ENCODE measurements at regions not wholly inside any gene's neighbourhood (a gene's known extent, or its start where the extent isn't known, plus 50 kb on each side); places are given as distances from the start of the nearest gene placed in this dataset.

DNA sequence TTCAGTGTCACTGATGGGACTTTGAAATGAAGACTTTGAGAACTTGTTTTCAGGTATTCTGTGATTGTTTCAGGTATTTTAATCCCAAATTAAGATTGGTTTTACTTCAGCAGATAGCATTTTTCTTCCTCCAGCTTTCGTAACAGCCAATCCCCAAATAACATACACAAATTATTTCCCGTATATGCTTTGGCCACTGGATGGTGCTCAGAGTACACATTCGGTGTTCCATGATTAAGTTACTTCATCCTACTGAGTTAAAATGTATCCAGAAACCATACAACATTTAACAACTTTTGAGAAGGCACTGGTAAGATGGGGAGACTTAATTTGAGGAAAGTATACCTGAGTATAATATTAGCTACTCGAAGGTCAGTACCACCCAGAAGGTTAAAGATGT is 233.4 kb upstream of the FAM47A start:
- TF ChIP-seq POLR2A (IDR thresholded peaks at IDR 0.05), result no peak
- TF ChIP-seq, protein P1, sequence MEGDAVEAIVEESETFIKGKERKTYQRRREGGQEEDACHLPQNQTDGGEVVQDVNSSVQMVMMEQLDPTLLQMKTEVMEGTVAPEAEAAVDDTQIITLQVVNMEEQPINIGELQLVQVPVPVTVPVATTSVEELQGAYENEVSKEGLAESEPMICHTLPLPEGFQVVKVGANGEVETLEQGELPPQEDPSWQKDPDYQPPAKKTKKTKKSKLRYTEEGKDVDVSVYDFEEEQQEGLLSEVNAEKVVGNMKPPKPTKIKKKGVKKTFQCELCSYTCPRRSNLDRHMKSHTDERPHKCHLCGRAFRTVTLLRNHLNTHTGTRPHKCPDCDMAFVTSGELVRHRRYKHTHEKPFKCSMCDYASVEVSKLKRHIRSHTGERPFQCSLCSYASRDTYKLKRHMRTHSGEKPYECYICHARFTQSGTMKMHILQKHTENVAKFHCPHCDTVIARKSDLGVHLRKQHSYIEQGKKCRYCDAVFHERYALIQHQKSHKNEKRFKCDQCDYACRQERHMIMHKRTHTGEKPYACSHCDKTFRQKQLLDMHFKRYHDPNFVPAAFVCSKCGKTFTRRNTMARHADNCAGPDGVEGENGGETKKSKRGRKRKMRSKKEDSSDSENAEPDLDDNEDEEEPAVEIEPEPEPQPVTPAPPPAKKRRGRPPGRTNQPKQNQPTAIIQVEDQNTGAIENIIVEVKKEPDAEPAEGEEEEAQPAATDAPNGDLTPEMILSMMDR (IDR thresholded peaks at IDR 0.05 in 4 of 5, conservative IDR thresholded peaks at IDR 0.05 in 1 of 5), result no peak

DNA sequence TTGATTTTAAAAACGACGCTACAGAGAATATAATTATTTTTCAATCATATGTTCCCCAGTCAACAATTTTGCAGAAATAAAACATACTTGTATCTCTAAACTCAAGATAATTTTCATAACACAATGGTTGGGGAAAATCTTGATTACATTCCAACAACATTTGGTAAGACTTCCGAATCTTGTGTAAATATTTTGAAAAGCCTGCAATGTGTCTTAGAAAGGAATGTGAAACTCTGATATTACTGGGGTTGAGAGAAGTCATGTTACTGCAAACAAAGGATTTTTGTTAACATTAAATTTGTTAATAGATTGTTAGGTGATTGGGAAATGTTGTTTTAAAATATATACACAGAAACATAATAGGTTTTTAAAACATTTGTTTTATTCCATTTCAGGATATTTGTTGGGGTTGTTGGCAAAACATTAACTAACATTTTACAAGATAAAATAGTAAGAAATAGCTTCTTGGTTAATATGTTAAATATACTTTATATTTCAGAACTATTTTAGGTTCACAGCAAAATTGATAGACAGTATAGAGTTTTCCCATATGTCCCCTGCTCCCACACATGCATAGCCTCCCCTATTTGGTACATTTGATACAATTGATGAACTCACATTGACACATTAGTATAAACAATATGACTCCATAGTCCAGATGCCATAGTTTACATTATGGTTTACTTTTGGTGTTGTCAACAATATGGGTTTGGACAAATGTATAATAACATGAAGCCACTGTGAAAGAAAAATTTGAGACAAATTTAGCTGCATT is 218.6 kb upstream of the FAM47A start:
- ATAC-seq (no peak), DNase-seq (no peak)
- Histone ChIP-seq H3K27me3 (no peaks in the 10 kb centered on the region), H3K36me3 (no peaks in the 10 kb centered on the region), H3K4me3 (no peak overlapping the region), H3K9me3 (no peaks in the 10 kb centered on the region), H3K27ac (no peak overlapping the region), H3K4me1 (no peaks in the 10 kb centered on the region)
- TF ChIP-seq, protein P1 (IDR thresholded peaks at IDR 0.05 in 4 of 5, conservative IDR thresholded peaks at IDR 0.05 in 1 of 5), result no peak
- TF ChIP-seq POLR2A (IDR thresholded peaks at IDR 0.05), result no peak
- in situ Hi-C loops (cut with MboI; ENCODE audit: low sequenced_read_pairs in 4 of 4) (no loop called here), intact Hi-C loops (cut with DNase I; ENCODE audit: low total_unique reads) (no loop called here)

More for the DNA sequence above, 233.4 kb upstream of the FAM47A start:
- Histone ChIP-seq H3K27ac (no peak overlapping the region), H3K9me3 (no peaks in the 10 kb centered on the region), H3K27me3 (no peaks in the 10 kb centered on the region), H3K36me3 (no peaks in the 10 kb centered on the region), H3K4me3 (no peak overlapping the region), H3K4me1 (no peaks in the 10 kb centered on the region)
- intact Hi-C loops (cut with DNase I; ENCODE audit: low total_unique reads) (no loop called here), in situ Hi-C loops (cut with MboI; ENCODE audit: low sequenced_read_pairs in 4 of 4) (no loop called here)
- DNase-seq (no peak), ATAC-seq (no peak)

DNA sequence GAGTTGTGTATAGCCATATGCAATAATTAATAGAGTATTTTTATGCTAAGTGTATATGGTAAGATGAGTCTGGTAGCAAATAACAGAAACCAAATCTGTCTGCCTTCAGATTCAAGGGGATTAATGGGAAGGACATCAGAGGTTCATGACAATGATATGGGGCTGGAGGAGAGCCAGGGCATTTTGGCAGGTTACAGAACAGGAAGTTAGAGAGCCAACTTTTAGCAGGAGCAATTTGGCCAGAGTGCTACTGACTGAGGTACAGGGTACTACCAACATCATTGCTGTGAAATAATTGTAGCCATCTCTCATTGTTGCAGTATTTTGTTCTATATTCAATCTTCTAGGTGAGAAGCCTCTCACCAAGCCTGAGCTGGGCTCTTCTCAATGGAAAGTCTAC is 210.9 kb upstream of the FAM47A start:
- H3K27ac ChIP-seq, result no peak overlapping the region
- intact Hi-C loops (cut with DNase I; ENCODE audit: low total_unique reads) (no loop called here), in situ Hi-C loops (cut with MboI; ENCODE audit: low sequenced_read_pairs in 4 of 4) (no loop called here)
- H3K27me3 ChIP-seq, result no peaks in the 10 kb centered on the region
- H3K4me1 ChIP-seq, result no peaks in the 10 kb centered on the region
- ATAC-seq (no peak), DNase-seq (no peak)
- H3K9me3 ChIP-seq, result no peaks in the 10 kb centered on the region
- H3K36me3 ChIP-seq, result no peaks in the 10 kb centered on the region
- no peak overlapping the region for H3K4me3 ChIP-seq
- TF ChIP-seq, protein P1 (IDR thresholded peaks at IDR 0.05 in 4 of 5, conservative IDR thresholded peaks at IDR 0.05 in 1 of 5), result no peak

DNA sequence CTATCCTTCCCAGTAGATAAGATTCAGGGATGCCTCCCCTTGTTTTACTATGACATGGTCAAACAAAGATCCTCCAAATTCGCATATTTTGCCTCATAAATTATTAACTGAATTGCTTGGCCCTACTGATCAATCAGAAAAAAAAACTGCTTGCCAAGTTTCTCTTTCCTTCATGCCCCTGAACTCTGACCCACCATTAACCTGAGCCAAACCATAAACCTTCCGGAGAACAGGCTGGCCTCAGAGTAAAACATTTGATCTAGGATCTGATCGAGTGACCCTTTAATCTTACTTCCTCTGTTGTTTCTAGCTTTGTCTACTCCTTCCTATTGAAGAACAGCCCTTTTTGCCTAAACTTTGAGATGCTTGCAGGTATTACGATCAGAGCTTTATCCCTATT is 209.7 kb upstream of the FAM47A start:
- H3K27ac ChIP-seq, result no peak overlapping the region
- in situ Hi-C loops (cut with MboI; ENCODE audit: low sequenced_read_pairs in 4 of 4), result no loop called here

More for the DNA sequence above, 209.7 kb upstream of the FAM47A start:
- Histone ChIP-seq H3K36me3 (no peaks in the 10 kb centered on the region), H3K4me1 (no peaks in the 10 kb centered on the region), H3K4me3 (no peak overlapping the region), H3K9me3 (no peaks in the 10 kb centered on the region), H3K27me3 (no peaks in the 10 kb centered on the region)
- intact Hi-C loops (cut with DNase I; ENCODE audit: low total_unique reads), result no loop called here
- ATAC-seq (no peak), DNase-seq (no peak)
- TF ChIP-seq, protein P1 (IDR thresholded peaks at IDR 0.05 in 4 of 5, conservative IDR thresholded peaks at IDR 0.05 in 1 of 5), result no peak
- TF ChIP-seq POLR2A (IDR thresholded peaks at IDR 0.05), result no peak

Data from gastrocnemius medialis (tissue), 4 donors.